Stimulated activated naive CD8-positive, alpha-beta T cell treated with anti-CD3 and anti-CD28 coated beads, Interleukin-15, amount 100 ng/mL, for 72 hours (primary cell): ENCODE measurements at regions not wholly inside any gene's neighbourhood (a gene's known extent, or its start where the extent isn't known, plus 50 kb on each side); places are given as distances from the start of the nearest gene placed in this dataset.
A peak's percentile ranks its signal among the peaks of the same experiment; 100 is the strongest.

Experiments used
- ATAC-seq: fragments of 150-1000 bp; cut with Tn5 transposase; 2 replicates; pipeline ENCODE4 v1.10.0; 2021; ENCODE audit warnings: mild to moderate bottlenecking, moderate library complexity
- DNase-seq, 2 donors: peaks; one replicate each; pipeline ENCODE4 v3.0.0; 2021 to 2022
- H3K27ac Mint-ChIP-seq, 2 donors: one replicate each; pipeline ENCODE4 v1.8.0; 2022; ENCODE audit warnings: mild to moderate bottlenecking in 2 of 2, mixed read lengths in 2 of 2, moderate library complexity in 2 of 2
- H3K27me3 Mint-ChIP-seq: one replicate; pipeline ENCODE4 v1.8.0; 2022; ENCODE audit warnings: mixed read lengths
- H3K4me1 Mint-ChIP-seq: one replicate; pipeline ENCODE4 v1.8.0; 2022; ENCODE audit warnings: mild to moderate bottlenecking, mixed read lengths
- H3K4me3 Mint-ChIP-seq, 2 donors: one replicate each; pipeline ENCODE4 v1.8.0; 2022; ENCODE audit warnings: mild to moderate bottlenecking in 2 of 2, mixed read lengths in 2 of 2, moderate library complexity in 1 of 2
- H3K9me3 Mint-ChIP-seq, 2 donors: one replicate each; pipeline ENCODE4 v1.8.0; 2022; ENCODE audit warnings: mixed read lengths in 2 of 2

- Mint-ChIP-seq H3K4me1 (no peaks in the 10 kb centered on the region), H3K4me3 (no peak overlapping the region), H3K9me3 (peaks cover 0 to 2% of the 10 kb centered on the region in 2 donors), H3K27me3 (no peaks in the 10 kb centered on the region), H3K27ac (no peak overlapping the region)
- no peak for DNase-seq
- no peak for ATAC-seq
These were observed 573.8 kb upstream of the FAT3 start for GRCh38 chr11:91650802-91651201.

- Mint-ChIP-seq H3K27me3 (no peaks in the 10 kb centered on the region), H3K4me1 (no peaks in the 10 kb centered on the region), H3K4me3 (no peak overlapping the region), H3K27ac (no peak overlapping the region), H3K9me3 (peaks cover 14 to 15% of the 10 kb centered on the region in 2 donors)
- ATAC-seq (no peak), DNase-seq (no peak)
These were observed 583.5 kb upstream of the FAT3 start for GRCh38 chr11:91641153-91641552.

- ATAC-seq = no peak
- no peak for DNase-seq
- H3K4me1 Mint-ChIP-seq = no peaks in the 10 kb centered on the region
- H3K9me3 Mint-ChIP-seq = peaks cover 9 to 12% of the 10 kb centered on the region in 2 donors
- no peak overlapping the region for H3K4me3 Mint-ChIP-seq
- no peak overlapping the region for H3K27ac Mint-ChIP-seq
- H3K27me3 Mint-ChIP-seq = no peaks in the 10 kb centered on the region
These were observed 585.3 kb upstream of the FAT3 start for GRCh38 chr11:91639359-91639758.

GRCh38 chr11:91630916-91631673, 593.5 kb upstream of the FAT3 start:
- DNase-seq (no peak), ATAC-seq (no peak)
- Mint-ChIP-seq H3K27ac (peak overlapping the region in 1 of 2 donors; percentile 60), H3K9me3 (peaks cover 3 to 18% of the 10 kb centered on the region in 2 donors), H3K4me1 (no peaks in the 10 kb centered on the region), H3K4me3 (no peak overlapping the region), H3K27me3 (no peaks in the 10 kb centered on the region)

GRCh38 chr11:91625495-91625894, 599.1 kb upstream of the FAT3 start:
- DNase-seq (no peak), ATAC-seq (no peak)
- Mint-ChIP-seq H3K4me1 (no peaks in the 10 kb centered on the region), H3K27ac (no peak overlapping the region), H3K27me3 (no peaks in the 10 kb centered on the region), H3K4me3 (no peak overlapping the region), H3K9me3 (peaks cover 8 to 11% of the 10 kb centered on the region in 2 donors)

GRCh38 chr11:91624021-91624420, 600.6 kb upstream of the FAT3 start:
- Mint-ChIP-seq H3K27ac (no peak overlapping the region), H3K4me3 (no peak overlapping the region), H3K27me3 (no peaks in the 10 kb centered on the region), H3K9me3 (peaks cover 11% of the 10 kb centered on the region in 2 donors), H3K4me1 (no peaks in the 10 kb centered on the region)
- no peak for DNase-seq
- no peak for ATAC-seq

- no peak overlapping the region for H3K4me3 Mint-ChIP-seq
- no peaks in the 10 kb centered on the region for H3K27me3 Mint-ChIP-seq
- ATAC-seq (no peak), DNase-seq (no peak)
- H3K9me3 Mint-ChIP-seq = peaks cover 0 to 20% of the 10 kb centered on the region in 2 donors
- no peaks in the 10 kb centered on the region for H3K4me1 Mint-ChIP-seq
- H3K27ac Mint-ChIP-seq = no peak overlapping the region
These were observed 615.9 kb upstream of the FAT3 start for GRCh38 chr11:91608677-91609076.

- Mint-ChIP-seq H3K27me3 (no peaks in the 10 kb centered on the region), H3K4me3 (no peak overlapping the region), H3K4me1 (no peaks in the 10 kb centered on the region), H3K27ac (no peak overlapping the region), H3K9me3 (peaks cover 14 to 25% of the 10 kb centered on the region in 2 donors)
- ATAC-seq (no peak), DNase-seq (no peak)
These were observed 628.5 kb upstream of the FAT3 start for GRCh38 chr11:91596111-91596510.

- H3K9me3 Mint-ChIP-seq = peaks cover 15 to 28% of the 10 kb centered on the region in 2 donors
- H3K4me1 Mint-ChIP-seq = no peaks in the 10 kb centered on the region
These were observed 633.6 kb upstream of the FAT3 start for GRCh38 chr11:91591021-91591420.

GRCh38 chr11:91587131-91587530, 637.5 kb upstream of the FAT3 start:
- no peak overlapping the region for H3K4me3 Mint-ChIP-seq
- DNase-seq (no peak), ATAC-seq (no peak)
- peaks cover 13 to 19% of the 10 kb centered on the region in 2 donors for H3K9me3 Mint-ChIP-seq
- no peak overlapping the region for H3K27ac Mint-ChIP-seq
- H3K4me1 Mint-ChIP-seq = no peaks in the 10 kb centered on the region
- H3K27me3 Mint-ChIP-seq = no peaks in the 10 kb centered on the region

More at GRCh38 chr11:91591021-91591420, 633.6 kb upstream of the FAT3 start:
- DNase-seq = no peak
- Mint-ChIP-seq H3K27me3 (no peaks in the 10 kb centered on the region), H3K27ac (no peak overlapping the region), H3K4me3 (no peak overlapping the region)
- no peak for ATAC-seq

- Mint-ChIP-seq H3K27ac (no peak overlapping the region), H3K9me3 (peaks cover 23 to 29% of the 10 kb centered on the region in 2 donors), H3K27me3 (no peaks in the 10 kb centered on the region), H3K4me1 (no peaks in the 10 kb centered on the region), H3K4me3 (no peak overlapping the region)
- ATAC-seq = no peak
- DNase-seq = no peak
These were observed 639.4 kb upstream of the FAT3 start for GRCh38 chr11:91585035-91585801.

- peaks cover 11 to 21% of the 10 kb centered on the region in 2 donors for H3K9me3 Mint-ChIP-seq
- H3K27ac Mint-ChIP-seq = no peak overlapping the region
- DNase-seq (no peak), ATAC-seq (no peak)
- no peak overlapping the region for H3K4me3 Mint-ChIP-seq
- H3K27me3 Mint-ChIP-seq = no peaks in the 10 kb centered on the region
- no peaks in the 10 kb centered on the region for H3K4me1 Mint-ChIP-seq
These were observed 661.4 kb upstream of the FAT3 start for GRCh38 chr11:91563176-91563575.

GRCh38 chr11:91560434-91560833, 664.2 kb upstream of the FAT3 start:
- Mint-ChIP-seq H3K4me1 (no peaks in the 10 kb centered on the region), H3K9me3 (peaks cover 16 to 21% of the 10 kb centered on the region in 2 donors)

GRCh38 chr11:91538065-91538464, 686.6 kb upstream of the FAT3 start:
- no peak overlapping the region for H3K4me3 Mint-ChIP-seq
- no peaks in the 10 kb centered on the region for H3K4me1 Mint-ChIP-seq
- DNase-seq = no peak
- no peak for ATAC-seq
- H3K27me3 Mint-ChIP-seq = no peaks in the 10 kb centered on the region
- peaks cover 10 to 28% of the 10 kb centered on the region in 2 donors for H3K9me3 Mint-ChIP-seq
- no peak overlapping the region for H3K27ac Mint-ChIP-seq

More at GRCh38 chr11:91560434-91560833, 664.2 kb upstream of the FAT3 start:
- no peak overlapping the region for H3K27ac Mint-ChIP-seq
- no peak overlapping the region for H3K4me3 Mint-ChIP-seq
- H3K27me3 Mint-ChIP-seq = no peaks in the 10 kb centered on the region
- ATAC-seq (no peak), DNase-seq (no peak)

GRCh38 chr11:91536366-91536765, 688.3 kb upstream of the FAT3 start:
- H3K4me3 Mint-ChIP-seq = no peak overlapping the region
- H3K4me1 Mint-ChIP-seq = no peaks in the 10 kb centered on the region
- H3K27ac Mint-ChIP-seq = no peak overlapping the region
- DNase-seq (no peak), ATAC-seq (no peak)
- no peaks in the 10 kb centered on the region for H3K27me3 Mint-ChIP-seq
- peaks cover 10 to 20% of the 10 kb centered on the region in 2 donors for H3K9me3 Mint-ChIP-seq

- no peak for DNase-seq
- no peak for ATAC-seq
- H3K4me1 Mint-ChIP-seq = no peaks in the 10 kb centered on the region
- no peaks in the 10 kb centered on the region for H3K27me3 Mint-ChIP-seq
- H3K27ac Mint-ChIP-seq = no peak overlapping the region
- no peak overlapping the region for H3K4me3 Mint-ChIP-seq
- H3K9me3 Mint-ChIP-seq = peaks cover 14% of the 10 kb centered on the region in 2 donors
These were observed 695.7 kb upstream of the FAT3 start for GRCh38 chr11:91528965-91529364.
